DND-41 (cell line): ENCODE measurements at regions not wholly inside any gene's neighbourhood (a gene's known extent, or its start where the extent isn't known, plus 50 kb on each side); places are given as distances from the start of the nearest gene placed in this dataset.

ENCODE experiments used
- EZH2 ChIP-seq: IDR thresholded peaks from 3 replicates; pipeline ENCODE4 v1.6.1; 2012; ENCODE audit warnings: borderline replicate concordance, low read depth, mild to moderate bottlenecking, moderate library complexity, low read length, inconsistent platforms; ENCODE audit not compliant: severe bottlenecking
- TF ChIP-seq, protein P1 (sequence below): IDR thresholded peaks from 2 replicates; pipeline ENCODE4 v1.5.1; 2012; ENCODE audit warnings: borderline replicate concordance, low read length, moderate library complexity, mild to moderate bottlenecking; ENCODE audit not compliant: poor library complexity, severe bottlenecking; ENCODE audit errors: extremely low read depth

DNA sequence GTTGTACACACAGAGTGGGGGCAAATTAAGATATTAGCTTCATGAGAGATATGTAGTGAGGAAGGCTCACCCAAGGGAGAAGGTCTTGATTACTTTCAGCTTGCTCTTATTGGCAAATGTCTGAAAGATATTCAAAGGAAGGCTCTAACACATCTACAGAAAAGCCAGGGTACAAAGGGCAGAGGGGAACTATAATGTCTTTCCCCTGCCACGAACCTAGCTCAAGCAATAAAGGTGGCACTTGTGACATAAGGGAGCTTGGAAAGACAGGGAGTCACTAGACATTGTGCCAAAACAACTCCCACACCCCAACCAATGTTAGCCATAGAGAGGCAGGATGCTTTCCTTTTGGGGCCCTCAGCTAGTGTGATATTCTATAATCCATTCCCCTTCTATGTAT, 52.2 kb upstream of the SOX9 start:
- TF ChIP-seq, protein P1, sequence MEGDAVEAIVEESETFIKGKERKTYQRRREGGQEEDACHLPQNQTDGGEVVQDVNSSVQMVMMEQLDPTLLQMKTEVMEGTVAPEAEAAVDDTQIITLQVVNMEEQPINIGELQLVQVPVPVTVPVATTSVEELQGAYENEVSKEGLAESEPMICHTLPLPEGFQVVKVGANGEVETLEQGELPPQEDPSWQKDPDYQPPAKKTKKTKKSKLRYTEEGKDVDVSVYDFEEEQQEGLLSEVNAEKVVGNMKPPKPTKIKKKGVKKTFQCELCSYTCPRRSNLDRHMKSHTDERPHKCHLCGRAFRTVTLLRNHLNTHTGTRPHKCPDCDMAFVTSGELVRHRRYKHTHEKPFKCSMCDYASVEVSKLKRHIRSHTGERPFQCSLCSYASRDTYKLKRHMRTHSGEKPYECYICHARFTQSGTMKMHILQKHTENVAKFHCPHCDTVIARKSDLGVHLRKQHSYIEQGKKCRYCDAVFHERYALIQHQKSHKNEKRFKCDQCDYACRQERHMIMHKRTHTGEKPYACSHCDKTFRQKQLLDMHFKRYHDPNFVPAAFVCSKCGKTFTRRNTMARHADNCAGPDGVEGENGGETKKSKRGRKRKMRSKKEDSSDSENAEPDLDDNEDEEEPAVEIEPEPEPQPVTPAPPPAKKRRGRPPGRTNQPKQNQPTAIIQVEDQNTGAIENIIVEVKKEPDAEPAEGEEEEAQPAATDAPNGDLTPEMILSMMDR: no peak
- TF ChIP-seq EZH2: no peak
